ENCODE measurements at regions not wholly inside any gene's neighbourhood (a gene's known extent, or its start where the extent isn't known, plus 50 kb on each side); places are given as distances from the start of the nearest gene placed in this dataset.
"Not testable (repeated sequence)": the region's sequence is repeated elsewhere in the genome, so short reads cannot be mapped to it uniquely, and the experiment has no call there.

DNA sequence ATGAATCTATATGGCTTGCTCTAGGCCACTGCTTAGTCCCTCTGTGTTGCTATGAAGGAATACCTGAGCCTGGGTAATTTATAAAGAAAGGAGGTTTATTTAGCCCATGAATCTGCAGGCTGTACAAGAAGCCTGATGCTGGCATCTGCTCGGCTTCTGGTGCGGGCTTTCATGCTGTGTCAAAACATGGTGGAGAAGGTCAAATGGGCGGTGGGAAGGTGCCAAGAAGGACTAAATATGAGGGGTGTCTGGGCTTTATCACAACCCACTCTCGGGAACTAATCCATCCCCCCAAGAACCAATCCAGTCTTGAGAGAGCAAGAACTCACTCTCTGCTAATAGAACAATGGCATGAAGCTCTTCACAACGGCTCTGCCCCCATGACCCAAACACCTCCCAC lies 481.6 kb downstream of the EIPR1 start:
- no peak for DNase-seq (ENCODE audit: low spot score)

DNA sequence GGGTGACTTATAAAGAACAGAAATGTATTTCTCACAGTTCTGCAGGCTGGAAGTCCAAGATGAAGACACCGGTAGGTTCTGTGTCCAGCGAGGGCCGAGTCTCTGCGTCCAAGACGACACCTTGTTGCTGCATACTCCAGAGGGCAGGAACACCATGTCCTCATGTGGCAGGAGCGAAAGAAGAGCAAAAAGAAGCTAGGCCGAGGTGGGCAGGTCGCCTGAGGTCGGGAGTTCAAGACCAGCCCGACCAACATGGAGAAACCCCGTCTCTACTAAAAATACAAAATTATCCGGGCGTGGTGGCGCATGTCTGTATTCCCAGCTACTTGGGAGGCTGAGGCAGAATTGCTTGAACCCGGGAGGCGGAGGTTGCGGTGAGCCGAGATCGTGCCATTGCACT lies 483.6 kb downstream of the EIPR1 start:
- not testable (repeated sequence) for DNase-seq (ENCODE audit: low spot score)

DNA sequence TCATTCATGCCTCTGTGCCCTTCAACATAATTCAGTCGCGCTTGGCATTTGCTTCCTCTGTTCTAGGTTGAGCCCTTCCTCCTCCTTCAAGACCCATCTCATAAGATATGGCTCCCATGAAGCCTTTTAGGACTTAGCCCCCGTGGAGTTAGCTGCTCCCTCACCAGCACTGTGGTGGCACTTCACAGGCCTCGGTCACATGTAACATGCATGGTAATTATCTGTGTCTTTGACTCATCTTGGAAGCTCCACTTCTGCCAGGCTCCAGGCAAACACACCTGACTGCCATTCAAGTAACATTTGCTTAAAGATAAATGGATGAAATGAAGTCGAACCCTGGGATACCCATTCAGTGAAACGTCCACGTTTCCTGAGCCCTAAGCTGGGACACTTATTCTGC lies 484.7 kb downstream of the EIPR1 start:
- no peak for DNase-seq (ENCODE audit: low spot score)

DNA sequence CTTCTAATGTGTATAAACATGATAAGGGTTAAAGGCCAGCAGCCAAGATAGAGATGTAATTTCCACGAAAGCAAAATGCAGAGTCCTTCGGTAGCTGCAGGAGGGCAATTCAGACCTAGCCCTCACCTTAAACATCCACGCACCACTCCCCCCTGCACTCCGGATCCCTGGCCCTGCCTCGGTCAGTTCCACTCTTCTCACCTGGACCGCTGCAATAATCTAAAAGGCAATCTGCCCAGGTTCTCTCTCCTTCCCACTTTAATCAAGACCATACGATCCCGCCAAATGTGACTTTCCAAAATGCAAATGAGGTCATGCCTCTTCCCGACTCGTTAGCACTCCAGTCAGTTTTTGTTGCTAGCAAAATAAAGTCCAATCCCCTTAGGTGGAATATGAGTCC lies 485.2 kb downstream of the EIPR1 start:
- no peak for DNase-seq (ENCODE audit: low spot score)

DNA sequence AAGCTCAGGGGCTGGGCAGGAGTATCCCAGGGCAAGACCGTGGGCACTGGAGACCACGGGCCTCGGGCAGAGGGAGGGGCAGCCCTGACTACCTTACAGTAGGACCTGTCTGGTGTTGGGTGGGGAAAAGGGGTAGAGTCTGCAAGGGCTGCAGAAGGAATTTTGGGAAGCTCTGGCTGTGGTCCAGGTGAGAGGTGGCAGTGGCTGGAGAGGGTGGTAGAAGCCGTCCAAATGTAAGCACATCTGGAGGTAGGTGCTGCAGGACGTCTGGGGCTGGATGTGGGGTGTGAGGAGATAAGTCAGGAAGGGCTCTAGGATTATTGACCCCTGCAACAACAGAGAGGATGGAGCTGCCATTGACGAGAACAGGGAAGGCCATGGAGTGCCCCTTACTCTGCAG lies 486.7 kb downstream of the EIPR1 start:
- no peak for DNase-seq (ENCODE audit: low spot score)

DNA sequence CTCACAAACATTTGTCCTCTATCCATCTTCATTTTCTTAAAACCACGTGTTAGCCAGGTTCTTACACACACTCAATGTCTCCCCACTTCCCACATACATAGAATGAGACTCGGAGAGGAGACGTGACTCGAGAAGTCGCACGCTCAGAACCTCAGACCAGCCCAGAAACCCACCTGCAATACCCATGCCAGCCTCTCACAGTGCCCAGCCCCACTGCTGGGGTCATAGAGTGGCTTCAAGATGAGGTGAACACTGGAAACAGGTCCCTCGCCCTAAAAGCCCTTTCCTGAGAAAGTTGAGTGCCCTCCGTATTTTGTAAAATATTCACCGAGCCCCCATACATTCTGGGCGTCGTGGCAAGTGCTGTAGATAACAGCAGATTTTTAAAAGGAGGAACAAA lies 487.4 kb downstream of the EIPR1 start:
- no peak for DNase-seq (ENCODE audit: low spot score)

DNA sequence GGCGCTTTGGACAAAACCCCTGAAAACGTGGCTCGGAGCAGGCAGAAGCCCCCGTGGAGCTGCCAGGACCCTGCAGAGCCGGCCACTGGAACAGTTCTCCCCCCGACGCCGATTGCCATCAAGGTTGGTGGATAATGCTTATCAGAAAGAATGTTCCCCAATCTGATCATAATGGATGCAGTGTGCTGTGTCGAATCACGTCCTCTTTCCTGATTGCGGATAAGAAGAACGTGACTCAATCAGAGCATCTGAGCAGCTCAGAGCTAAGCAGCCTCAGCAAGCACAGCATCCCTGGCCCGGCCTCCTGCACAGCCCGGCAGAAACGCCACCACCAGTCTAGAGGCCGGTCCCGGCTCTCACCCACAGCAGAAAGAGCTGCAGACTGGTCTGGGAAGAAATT lies 488.0 kb downstream of the EIPR1 start:
- no peak for DNase-seq (ENCODE audit: low spot score)

DNA sequence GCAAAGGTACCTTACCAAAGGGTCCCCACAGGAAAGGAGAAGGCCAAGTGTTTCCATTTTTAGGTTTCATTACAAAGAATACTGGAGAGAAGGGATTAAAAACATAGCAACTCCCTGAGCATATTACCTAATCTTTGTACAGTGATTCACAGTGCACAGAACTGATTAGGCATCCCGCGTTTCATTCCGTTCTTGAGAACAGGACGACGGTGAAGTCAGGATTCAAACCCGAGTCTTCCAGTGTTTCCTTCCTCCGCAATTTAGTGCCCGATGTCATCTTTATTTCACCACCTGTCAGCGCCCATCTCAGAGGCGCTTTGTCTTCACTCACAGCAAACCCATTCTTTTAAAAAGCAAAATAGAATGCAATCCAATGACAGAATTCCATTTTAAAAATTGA lies 488.5 kb downstream of the EIPR1 start:
- no peak for DNase-seq (ENCODE audit: low spot score)

DNA sequence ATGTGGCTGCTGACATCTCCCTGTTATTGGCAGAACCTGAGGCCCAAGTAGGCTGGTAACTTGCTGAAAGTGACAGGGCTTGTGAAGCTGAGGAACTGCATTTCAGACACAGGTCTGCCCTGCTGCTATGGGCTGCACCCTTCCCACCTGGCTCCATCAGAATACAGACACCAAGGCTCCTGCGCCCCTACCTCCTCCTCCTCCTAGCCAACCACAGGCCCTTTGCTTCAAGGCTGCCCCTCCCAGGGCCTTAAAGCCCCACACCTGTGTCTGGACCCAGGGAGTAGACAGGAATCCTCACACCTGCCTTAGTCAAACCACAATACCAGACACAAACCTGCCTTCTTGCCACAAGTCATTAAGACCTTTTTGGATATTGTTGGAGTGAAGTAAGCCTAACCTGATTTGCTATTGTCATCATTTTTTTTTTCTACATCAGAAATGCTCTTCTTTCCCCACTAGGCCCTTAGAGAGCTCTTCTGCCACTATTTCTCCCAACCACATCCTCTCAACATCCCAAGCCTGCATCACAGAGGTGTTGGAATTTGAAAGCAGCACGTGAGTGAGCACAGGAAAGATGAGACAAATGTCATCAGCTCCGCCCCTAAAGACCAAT lies 489.7 kb downstream of the EIPR1 start:
- no peak for DNase-seq (ENCODE audit: low spot score)

DNA sequence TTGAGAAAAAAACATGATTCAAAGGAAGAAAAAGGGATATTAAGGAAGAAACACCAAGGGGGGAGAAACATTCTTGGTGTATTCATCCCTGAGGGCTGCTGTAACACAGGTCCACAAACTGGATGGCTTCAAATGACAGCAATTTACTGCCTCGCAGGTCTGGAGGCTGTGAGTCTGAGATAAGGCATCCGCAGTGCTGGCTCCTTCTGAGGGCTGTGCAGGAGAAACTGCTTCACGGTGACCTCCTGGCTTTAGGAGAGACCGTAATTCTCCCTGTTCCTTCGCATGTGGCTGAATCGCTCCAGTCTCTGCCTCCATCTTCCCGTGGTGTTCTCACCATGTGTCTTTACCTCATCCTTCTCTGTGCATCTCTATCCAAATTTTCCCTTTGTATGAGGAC lies 490.7 kb downstream of the EIPR1 start:
- no peak for DNase-seq (ENCODE audit: low spot score)

DNA sequence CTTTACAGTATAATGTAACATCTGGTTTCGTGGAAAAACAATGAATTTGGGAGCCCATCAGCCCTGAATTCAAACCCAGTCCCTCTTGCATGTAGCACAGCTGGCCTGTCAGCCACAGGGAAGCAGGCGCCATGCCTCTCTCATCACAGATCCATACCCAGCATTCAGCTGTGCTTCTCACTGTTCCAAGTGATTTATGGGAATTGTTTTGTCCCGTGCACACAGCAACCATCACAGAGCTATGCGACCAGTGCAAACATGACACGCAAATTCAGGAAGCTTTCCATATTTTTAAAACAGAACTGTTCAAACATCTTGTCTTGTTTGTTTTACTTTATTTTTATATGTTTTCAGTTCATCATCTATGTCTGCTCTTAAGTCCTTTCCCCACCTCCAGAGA lies 496.1 kb downstream of the EIPR1 start:
- no peak for DNase-seq (ENCODE audit: low spot score)

DNA sequence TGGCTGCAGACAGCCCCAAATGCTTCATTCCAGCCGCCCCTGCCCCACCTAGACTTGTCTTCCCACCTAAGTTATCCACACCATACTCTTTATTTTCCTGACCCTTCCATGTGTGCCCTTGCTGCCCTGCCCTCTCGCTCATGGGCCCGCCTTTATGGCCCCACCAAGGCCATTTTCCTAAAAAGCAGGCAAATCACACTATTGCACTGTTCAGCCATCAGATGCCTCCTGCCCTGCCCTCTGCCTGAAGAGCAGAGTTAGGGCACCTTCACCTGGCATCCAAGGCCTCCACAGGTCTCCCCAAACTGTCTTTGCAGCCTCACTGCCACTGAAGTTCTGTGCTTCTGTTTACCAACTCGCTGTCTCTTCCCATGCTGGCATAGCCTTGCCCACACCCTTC lies 496.7 kb downstream of the EIPR1 start:
- DNase-seq (ENCODE audit: low spot score): no peak

DNA sequence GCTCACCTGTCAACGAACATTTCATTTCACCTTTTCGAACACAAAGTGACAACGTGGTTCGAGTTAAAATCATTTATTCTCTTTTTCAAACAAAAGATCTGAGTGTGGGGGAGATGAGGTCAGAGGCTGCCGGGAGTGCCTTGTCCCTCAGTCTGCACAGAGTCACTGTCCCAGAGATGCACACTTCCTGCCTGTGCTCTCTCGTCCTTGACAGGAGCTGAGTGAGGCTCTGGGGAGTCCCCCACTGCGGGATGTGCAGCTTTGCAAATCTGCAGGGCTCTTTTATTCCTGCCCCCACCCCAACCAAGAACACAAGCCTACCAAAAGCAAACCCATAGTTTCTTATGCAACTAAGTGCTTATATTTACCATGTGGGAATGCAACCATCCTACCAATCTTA lies 497.8 kb downstream of the EIPR1 start:
- DNase-seq (ENCODE audit: low spot score): no peak

DNA sequence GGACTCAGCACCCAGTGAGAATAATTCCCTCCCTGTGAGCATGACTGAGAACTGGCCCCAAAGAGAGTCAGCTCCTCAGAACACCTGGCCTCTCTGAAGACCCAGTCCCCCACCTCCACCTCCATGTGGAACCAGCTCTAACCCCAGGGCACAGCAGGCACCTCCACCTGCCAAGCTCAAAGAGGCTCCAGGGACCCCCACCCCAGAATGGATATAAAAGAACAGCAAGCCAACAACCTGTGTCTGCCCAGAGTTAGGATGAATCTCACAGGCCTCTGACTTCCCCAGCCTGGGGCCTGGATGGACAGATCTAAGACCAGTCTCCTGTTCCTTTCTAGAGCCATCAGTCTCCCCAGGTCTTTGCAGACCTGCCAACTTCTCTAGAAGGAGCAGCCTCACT lies 498.5 kb downstream of the EIPR1 start:
- no peak for DNase-seq (ENCODE audit: low spot score)

DNA sequence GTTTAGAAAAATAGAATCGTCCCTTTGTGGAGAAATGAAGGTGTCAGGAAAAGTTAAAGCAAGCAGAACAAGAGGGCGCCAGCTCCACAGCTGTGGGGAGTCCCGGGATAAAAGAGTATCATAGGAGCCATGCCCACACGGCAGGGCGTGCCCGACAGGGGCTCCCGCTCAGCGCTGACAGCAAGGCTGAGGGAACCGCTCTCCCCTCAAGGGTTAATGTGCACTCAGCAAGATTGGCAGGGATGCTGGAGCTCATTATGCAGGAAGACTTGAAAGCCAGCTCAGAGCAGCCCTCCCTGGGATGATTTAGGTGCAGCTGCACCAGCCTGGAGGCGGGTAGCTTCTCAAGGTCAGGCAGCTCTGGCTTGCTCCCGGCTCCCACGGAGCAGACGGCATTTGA lies 500.2 kb downstream of the EIPR1 start:
- DNase-seq (ENCODE audit: low spot score): peak; percentile 78

DNA sequence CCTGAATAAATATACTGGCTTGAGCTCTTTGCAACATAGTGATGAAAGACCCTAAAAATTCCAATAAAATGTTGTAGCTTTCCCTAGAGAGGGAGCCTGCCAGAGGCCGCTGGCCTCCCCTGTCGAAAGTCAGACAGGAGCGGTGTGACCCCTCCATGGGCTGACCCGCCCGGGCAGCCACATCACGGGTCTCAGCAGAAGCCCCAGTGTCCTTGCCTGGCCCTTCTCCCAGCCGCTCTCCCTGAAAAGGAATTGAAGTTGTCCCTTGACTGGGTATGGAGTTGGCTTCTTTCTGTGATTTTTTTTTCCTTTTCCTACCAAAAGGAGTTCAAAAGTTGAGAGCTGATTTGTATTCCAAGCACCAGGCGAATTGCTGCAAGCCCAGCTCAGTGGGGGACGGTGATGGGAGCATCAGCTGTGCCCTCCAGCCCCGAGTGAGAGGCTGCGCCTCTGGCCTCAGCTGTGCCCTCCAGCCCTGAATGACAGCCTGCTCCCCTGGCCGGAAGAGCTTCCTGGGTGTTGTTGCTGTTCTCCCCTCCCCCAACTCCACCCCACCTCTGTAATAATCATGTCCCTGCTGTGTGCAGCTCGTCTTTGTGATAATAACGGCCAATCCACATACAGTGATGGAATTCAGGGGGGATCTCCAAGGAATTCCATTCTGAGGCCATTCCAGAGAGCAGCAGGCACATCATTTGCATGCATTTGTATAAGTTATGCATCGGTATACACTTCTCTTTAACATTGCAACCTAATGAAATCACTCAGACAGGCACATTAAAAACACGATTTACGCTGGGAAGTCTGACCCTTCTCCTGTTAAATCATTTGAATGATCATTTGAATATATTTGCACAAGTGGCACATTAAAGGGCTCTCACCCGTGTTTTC lies 501.0 kb downstream of the EIPR1 start:
- peak; percentile 49 for DNase-seq (ENCODE audit: low spot score)

DNA sequence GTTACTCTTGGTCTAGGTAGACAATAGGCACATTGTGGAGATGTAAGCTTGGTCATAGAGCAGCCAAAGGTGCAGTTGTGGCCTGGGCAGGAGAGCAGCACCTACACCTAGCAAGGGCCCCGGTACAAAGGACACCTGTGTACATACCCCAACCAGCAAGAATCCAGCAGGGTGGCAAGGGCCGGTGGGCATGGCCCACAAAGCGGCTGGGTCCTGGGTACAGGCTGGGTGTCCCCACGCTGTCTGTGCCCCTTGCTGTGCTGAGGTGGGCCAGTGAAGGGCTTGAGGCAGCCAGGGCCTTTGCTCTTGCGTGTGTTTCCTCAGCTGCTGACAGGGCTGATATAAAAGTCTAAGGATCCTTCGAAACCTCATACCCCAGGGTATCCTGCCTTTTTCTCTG lies 501.8 kb downstream of the EIPR1 start:
- DNase-seq (ENCODE audit: low spot score): no peak

DNA sequence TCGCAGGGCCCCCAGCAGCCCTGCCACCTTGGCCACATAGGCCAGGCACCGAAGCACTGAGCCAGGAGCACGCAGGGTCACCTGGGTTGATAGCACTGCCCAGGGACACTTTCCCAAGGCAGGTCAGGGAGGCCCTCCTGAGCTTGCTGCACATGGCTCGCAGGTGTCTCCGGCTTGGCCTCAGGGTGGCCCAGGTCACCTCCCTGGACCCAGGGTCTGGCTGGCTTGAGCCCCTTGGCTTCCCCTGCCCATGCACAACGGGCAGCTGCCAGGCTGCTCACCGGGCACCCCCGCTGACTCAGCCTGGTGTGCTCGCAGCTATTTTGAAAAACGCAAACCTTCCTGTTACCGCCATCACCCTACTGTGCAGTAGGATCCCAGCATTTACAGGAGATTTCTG lies 502.3 kb downstream of the EIPR1 start:
- no peak for DNase-seq (ENCODE audit: low spot score)

DNA sequence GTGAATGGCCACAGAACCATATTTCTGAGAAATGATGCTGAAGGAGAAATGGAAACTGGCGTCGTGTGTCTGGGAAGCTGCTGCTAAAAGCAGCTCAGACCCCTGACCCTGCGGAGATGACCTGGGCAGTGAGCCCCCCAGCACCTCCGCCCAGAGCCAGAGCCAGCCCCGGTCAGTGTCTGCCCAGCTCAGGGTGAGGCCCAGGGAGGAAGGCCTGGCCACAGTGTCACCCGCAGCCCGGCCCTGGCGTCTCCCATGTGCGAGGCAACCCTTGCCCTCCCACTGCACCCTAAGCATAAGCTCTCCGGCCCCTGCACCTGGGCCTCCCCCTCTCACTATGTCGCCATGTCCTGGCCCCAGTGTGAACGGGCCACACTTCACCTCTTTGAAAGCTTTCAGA lies 502.8 kb downstream of the EIPR1 start:
- no peak for DNase-seq (ENCODE audit: low spot score)

DNA sequence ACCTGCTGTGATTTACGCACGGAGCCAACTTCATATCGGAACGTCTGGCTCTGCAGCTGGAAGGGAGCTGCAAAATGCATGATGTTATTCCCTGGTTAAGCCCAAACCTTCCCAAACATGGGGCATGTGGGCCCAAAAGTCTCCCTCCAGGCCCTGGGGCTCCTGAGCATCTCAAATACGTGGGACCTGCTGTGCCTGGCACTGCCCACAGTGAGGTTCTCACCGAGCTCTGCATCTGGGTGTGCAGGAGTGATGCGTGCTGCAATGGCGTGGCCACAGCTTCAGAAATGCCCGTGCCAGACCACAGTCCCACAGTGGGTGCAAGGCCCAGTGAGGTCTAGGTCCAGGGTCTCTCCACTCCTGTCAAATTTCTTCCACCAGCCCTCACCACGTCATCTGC lies 503.3 kb downstream of the EIPR1 start:
- no peak for DNase-seq (ENCODE audit: low spot score)

DNA sequence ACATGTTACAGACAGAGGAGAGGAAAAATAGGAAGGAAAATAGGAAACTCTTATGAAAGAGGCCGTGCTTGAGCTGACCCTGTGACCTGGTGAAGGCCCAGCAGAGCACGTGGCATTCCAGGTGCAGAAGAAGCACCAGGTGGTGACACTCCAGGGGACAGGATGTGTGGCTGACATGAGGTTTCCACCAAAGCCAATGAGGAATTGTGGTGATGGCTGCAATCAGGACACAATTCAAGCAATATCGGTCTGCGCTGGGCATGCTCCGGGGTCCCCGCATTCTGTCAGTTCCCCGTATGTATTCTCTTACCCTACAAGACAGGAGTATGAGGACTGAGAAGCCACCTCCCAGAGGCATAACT lies 504.2 kb downstream of the EIPR1 start:
- no peak for DNase-seq (ENCODE audit: low spot score)

DNA sequence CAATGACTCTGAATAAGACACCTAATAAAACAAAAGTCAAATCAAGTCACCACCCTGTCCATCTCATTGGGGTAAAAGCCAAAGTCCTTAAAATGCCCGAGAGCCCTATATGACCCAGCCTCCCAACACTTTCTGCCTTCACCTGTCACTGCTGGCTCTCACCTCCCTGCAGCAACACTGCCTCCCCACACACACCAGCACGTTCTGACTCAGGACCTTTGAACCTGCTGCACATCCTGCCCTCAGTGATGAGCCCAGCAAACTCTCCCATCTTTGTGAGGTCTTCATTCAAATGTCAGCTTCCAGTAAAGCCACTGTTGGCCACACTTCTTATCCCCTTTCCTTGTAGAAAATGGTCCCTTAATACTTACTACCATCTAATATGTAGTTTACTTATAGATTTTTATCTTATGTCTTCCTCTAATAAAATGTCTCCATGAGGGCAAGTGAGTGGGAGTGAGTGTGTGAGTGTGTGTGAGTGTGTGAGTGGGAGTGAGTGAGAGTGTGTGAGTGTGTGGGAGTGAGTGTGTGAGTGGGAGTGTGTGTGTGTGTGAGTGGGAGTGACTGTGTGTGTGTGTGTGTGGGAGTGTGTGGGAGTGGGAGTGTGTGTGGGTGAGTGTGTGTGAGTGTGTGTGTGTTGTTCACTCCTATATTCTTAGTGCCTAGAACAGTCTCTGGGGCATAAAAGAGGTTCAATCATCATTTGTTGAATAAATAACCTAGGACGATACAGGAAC lies 504.7 kb downstream of the EIPR1 start:
- no peak for DNase-seq (ENCODE audit: low spot score)

DNA sequence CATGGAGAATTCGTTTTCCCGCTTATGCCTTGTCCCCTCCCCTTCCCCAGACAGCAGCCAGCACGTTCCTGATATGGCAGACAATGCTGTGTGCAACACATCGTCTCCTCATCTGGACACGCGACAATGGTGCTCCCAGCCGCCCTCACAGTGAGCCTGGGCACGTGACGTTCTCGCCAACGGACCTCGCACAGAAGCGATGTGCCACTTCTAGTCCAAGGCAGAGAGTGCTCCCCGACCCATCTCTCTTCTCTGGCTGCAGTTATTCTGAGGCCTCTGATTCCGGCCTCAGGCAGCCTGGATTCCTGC lies 505.4 kb downstream of the EIPR1 start:
- DNase-seq (ENCODE audit: low spot score): no peak
